ENCODE measurements at regions not wholly inside any gene's neighbourhood (a gene's known extent, or its start where the extent isn't known, plus 50 kb on each side); places are given as distances from the start of the nearest gene placed in this dataset.

- Histone ChIP-seq H3K27me3 (ENCODE audit: control insufficient read depth in 4 of 4, insufficient read depth in 4 of 4, low read length in 3 of 4) (no peaks in the 10 kb centered on the region), H3K9ac (ENCODE audit: low read depth in 1 of 2, low read length in 2 of 2) (no peak overlapping the region), H3K27ac (ENCODE audit: low read depth in 1 of 2, low read length in 2 of 2) (no peak overlapping the region), H3K36me3 (ENCODE audit: control insufficient read depth in 4 of 4, insufficient read depth in 3 of 4, low read depth in 1 of 4, low read length in 3 of 4) (no peaks in the 10 kb centered on the region), H3K9me3 (ENCODE audit: control insufficient read depth in 4 of 4, low read length in 3 of 4) (peaks cover 0 to 1% (median 0%) of the 10 kb centered on the region in 4 donors), H3K4me1 (ENCODE audit: control insufficient read depth in 4 of 4, insufficient read depth in 4 of 4, low read length in 3 of 4) (peaks cover 0 to 3% (median 0%) of the 10 kb centered on the region in 4 donors), H3K4me3 (ENCODE audit: low read depth in 1 of 3, low read length in 3 of 3) (no peak overlapping the region)
- TF ChIP-seq FOXA2 (IDR thresholded peaks at IDR 0.05) (no peak), REST (IDR thresholded peaks at IDR 0.05) (no peak), HNF4A (conservative IDR thresholded peaks at IDR 0.05) (peak in 1 of 2 donors; percentile 67), MAX (IDR thresholded peaks at IDR 0.05) (no peak), NR2F2 (IDR thresholded peaks at IDR 0.05) (no peak), JUND (IDR thresholded peaks at IDR 0.05) (no peak), FOXA1 (IDR thresholded peaks at IDR 0.05) (no peak), TAF1 (conservative IDR thresholded peaks at IDR 0.05) (no peak), GABPA (IDR thresholded peaks at IDR 0.05 in 1 of 2, conservative IDR thresholded peaks at IDR 0.05 in 1 of 2) (no peak), CTCF (IDR thresholded peaks at IDR 0.05; ENCODE audit: low read depth, low read length, missing input control) (no peak), RXRA (IDR thresholded peaks at IDR 0.05) (peak in 1 of 2 donors; percentile 62), ZBTB33 (IDR thresholded peaks at IDR 0.05) (peak; percentile 15), YY1 (IDR thresholded peaks at IDR 0.05) (peak; percentile 24), RAD21 (IDR thresholded peaks at IDR 0.05) (peak in 1 of 2 donors; percentile 56), HNF4G (IDR thresholded peaks at IDR 0.05) (no peak), SP1 (IDR thresholded peaks at IDR 0.05) (no peak), EGR1 (IDR thresholded peaks at IDR 0.05; ENCODE audit: low read depth in 2 of 2) (no peak), ATF3 (IDR thresholded peaks at IDR 0.05) (no peak)
- WGBS = 54% methylated on average over 4 of the region's 4 CpGs
- DNase-seq (ENCODE audit: low spot score) = no peak
Observed at GRCh38 chr4:41487868-41488440, 50.0 kb upstream of the LIMCH1 start.
